Astrocyte of the spinal cord (primary cell): ENCODE measurements at regions not wholly inside any gene's neighbourhood (a gene's known extent, or its start where the extent isn't known, plus 50 kb on each side); places are given as distances from the start of the nearest gene placed in this dataset.
"Not testable (repeated sequence)": the region's sequence is repeated elsewhere in the genome, so short reads cannot be mapped to it uniquely, and the experiment has no call there.

ENCODE experiments used
- DNase-seq: peaks from one replicate; pipeline ENCODE4 v3.0.0; 2011; ENCODE audit warnings: low read depth, low spot score
- H3K4me3 ChIP-seq: 2 replicates; pipeline ENCODE4 v1.5.1; 2011; ENCODE audit warnings: low read depth, mild to moderate bottlenecking, low read length, moderate library complexity
- in situ Hi-C: cut with HindIII; loops from 2 replicates; pipeline ENCODE4 v1.10.0; 2017; ENCODE audit warnings: low sequenced_read_pairs
- TF ChIP-seq, protein P1 (sequence below): IDR thresholded peaks from 2 replicates; pipeline ENCODE4 v1.5.1; 2012; ENCODE audit warnings: low read depth, mild to moderate bottlenecking, low read length, inconsistent platforms

- H3K4me3 ChIP-seq, result no peak overlapping the region
- TF ChIP-seq, protein P1, sequence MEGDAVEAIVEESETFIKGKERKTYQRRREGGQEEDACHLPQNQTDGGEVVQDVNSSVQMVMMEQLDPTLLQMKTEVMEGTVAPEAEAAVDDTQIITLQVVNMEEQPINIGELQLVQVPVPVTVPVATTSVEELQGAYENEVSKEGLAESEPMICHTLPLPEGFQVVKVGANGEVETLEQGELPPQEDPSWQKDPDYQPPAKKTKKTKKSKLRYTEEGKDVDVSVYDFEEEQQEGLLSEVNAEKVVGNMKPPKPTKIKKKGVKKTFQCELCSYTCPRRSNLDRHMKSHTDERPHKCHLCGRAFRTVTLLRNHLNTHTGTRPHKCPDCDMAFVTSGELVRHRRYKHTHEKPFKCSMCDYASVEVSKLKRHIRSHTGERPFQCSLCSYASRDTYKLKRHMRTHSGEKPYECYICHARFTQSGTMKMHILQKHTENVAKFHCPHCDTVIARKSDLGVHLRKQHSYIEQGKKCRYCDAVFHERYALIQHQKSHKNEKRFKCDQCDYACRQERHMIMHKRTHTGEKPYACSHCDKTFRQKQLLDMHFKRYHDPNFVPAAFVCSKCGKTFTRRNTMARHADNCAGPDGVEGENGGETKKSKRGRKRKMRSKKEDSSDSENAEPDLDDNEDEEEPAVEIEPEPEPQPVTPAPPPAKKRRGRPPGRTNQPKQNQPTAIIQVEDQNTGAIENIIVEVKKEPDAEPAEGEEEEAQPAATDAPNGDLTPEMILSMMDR, result no peak
- in situ Hi-C loops, result no loop called here
- DNase-seq, result no peak
Observed at GRCh38 chr14:105689722-105690121, 163.3 kb downstream of the TMEM121 start.

GRCh38 chr14:105690671-105691070, 164.3 kb downstream of the TMEM121 start:
- H3K4me3 ChIP-seq, result no peak overlapping the region
- TF ChIP-seq, protein P1, result no peak
- in situ Hi-C loops, result no loop called here
- DNase-seq, result no peak

DNA sequence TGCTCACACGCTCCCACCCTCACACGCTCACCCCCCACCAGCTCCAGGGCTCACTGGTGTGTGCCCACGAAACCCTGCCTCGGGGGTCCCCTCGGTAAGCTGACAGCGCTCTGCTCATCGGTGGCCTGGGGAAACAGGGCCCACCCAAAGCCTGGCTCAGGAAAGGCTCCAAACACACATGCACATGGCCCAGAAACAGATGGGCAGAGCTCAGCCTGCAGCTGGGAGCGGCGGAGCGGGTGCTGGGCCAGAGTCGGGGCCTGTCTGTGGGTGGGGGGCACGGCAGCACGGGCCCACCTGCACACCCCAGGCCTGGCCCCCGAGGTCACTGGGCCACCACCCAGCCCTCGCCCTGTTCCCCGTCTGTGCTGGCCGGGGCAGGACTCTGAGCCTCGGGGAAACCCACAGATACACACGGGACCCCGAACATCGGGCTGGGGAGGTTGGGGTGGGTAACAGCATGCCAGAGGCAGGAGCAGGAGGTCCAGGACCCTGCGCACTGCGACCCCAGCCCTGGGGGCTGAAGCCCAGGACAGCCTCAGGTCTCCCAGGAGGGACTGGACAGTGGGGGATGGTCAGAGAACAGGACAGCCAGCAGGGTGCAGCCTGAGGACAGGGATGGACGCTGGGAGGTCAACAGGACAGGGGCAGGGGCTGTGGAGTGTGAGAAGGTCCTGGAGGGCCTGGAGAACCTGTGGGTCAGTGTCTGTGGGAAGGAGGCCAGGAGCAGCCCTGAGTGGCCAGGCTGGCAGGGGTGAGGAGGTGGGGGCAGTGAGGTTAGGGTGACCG, 165.1 kb downstream of the TMEM121 start:
- in situ Hi-C loops, DNase-seq, H3K4me3 ChIP-seq: not testable (repeated sequence)

DNA sequence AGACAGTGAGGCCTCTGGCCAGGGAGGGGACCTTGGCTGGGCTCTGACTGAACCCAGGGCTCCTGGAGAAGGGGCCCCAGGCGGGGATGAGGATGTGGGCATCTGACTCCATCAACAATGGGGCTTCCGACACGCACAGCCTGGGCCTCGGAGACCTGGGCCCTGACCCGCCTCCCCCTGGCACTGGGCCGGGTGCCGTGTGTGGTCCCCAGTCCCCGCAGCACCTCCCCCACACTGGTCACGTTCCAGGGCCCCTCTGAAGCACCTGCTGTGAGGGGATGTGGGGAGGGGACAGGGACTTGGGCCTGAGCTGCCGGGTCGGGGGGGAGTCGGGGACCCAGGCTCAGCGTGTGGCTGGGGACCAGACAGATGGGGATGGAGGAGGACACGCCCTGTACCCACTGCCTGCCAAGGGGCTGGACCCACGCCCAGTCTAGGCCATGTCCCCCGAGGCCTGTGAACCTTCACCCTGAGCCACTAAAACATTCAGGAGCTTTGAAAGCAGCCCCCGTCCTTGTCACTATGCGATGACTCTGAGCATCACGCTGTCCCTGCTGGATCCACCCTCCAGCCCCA, 165.8 kb downstream of the TMEM121 start:
- DNase-seq, H3K4me3 ChIP-seq, in situ Hi-C loops: not testable (repeated sequence)

- H3K4me3 ChIP-seq, result no peak overlapping the region
- DNase-seq, result no peak
- TF ChIP-seq, protein P1, result no peak
- in situ Hi-C loops, result no loop called here
Observed at GRCh38 chr14:105694961-105695360, 168.6 kb downstream of the TMEM121 start.

- DNase-seq, in situ Hi-C loops, H3K4me3 ChIP-seq: not testable (repeated sequence)
Observed at GRCh38 chr14:105696388-105696787, 170.0 kb downstream of the TMEM121 start.

DNA sequence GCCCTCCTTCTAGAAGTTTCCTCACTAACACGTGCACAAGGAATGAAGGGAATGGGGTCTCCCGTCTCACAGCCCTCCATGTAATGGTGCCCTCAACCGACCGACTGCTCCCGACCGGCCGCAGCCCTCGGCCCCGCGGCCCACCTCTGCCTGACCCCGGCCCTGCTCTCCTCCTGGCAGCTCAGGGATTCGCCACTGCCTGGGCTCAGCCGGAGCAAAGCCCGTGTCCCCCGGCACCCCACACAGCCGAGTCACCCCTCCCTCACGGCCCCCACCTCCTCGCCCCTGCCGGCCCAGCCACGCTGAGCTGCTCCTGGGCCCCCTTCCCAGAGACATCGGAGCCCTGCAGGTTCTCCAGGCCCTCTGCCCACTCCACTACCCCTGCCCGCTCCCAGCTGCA, 171.0 kb downstream of the TMEM121 start:
- DNase-seq, in situ Hi-C loops: not testable (repeated sequence)

GRCh38 chr14:105697955-105698354, 171.6 kb downstream of the TMEM121 start:
- in situ Hi-C loops, DNase-seq, H3K4me3 ChIP-seq: not testable (repeated sequence)

More for the DNA sequence above, 171.0 kb downstream of the TMEM121 start:
- not testable (repeated sequence) for H3K4me3 ChIP-seq

GRCh38 chr14:105698940-105699556, 172.7 kb downstream of the TMEM121 start:
- H3K4me3 ChIP-seq, DNase-seq, in situ Hi-C loops: not testable (repeated sequence)

GRCh38 chr14:105699706-105700105, 173.3 kb downstream of the TMEM121 start:
- in situ Hi-C loops, DNase-seq: not testable (repeated sequence)

GRCh38 chr14:105700146-105700545, 173.8 kb downstream of the TMEM121 start:
- H3K4me3 ChIP-seq, DNase-seq, in situ Hi-C loops: not testable (repeated sequence)

More at GRCh38 chr14:105699706-105700105, 173.3 kb downstream of the TMEM121 start:
- H3K4me3 ChIP-seq, result not testable (repeated sequence)
